Stimulated activated CD4-positive, alpha-beta T cell treated with anti-CD3 and anti-CD28 coated beads, Interleukin-1b, Interleukin-23, amount 100 ng/mL, for 24 hours (primary cell): ENCODE measurements at regions not wholly inside any gene's neighbourhood (a gene's known extent, or its start where the extent isn't known, plus 50 kb on each side); places are given as distances from the start of the nearest gene placed in this dataset.
"Not testable (repeated sequence)": the region's sequence is repeated elsewhere in the genome, so short reads cannot be mapped to it uniquely, and the experiment has no call there.

Experiments
- DNase-seq, 4 experiments: peaks; one replicate each; pipeline ENCODE4 v3.0.0-alpha.2; 2020; ENCODE audit warnings: low read depth in 4 of 4, low spot score in 1 of 4

- no peak for DNase-seq
These were observed 72.2 kb downstream of the SERINC2 start for GRCh38 chr1:31485166-31485565.

- DNase-seq: no peak
These were observed 74.1 kb downstream of the SERINC2 start for GRCh38 chr1:31487143-31487542.

- no peak for DNase-seq
These were observed 74.8 kb downstream of the SERINC2 start for GRCh38 chr1:31487721-31488293.

- DNase-seq: no peak
These were observed 75.5 kb downstream of the SERINC2 start for GRCh38 chr1:31488528-31488927.

GRCh38 chr1:31489575-31489974, 76.6 kb downstream of the SERINC2 start:
- not testable (repeated sequence) for DNase-seq

- not testable (repeated sequence) for DNase-seq
These were observed 77.6 kb downstream of the SERINC2 start for GRCh38 chr1:31490596-31490995.

GRCh38 chr1:31495351-31495750, 81.0 kb upstream of the TINAGL1 start:
- not testable (repeated sequence) for DNase-seq

GRCh38 chr1:31495770-31496169, 80.5 kb upstream of the TINAGL1 start:
- not testable (repeated sequence) for DNase-seq

GRCh38 chr1:31497601-31498000, 78.7 kb upstream of the TINAGL1 start:
- DNase-seq: no peak

GRCh38 chr1:31498376-31499040, 77.8 kb upstream of the TINAGL1 start:
- DNase-seq: no peak

- DNase-seq: no peak
These were observed 74.8 kb upstream of the TINAGL1 start for GRCh38 chr1:31501505-31501904.

GRCh38 chr1:31502253-31502652, 74.1 kb upstream of the TINAGL1 start:
- DNase-seq: no peak

GRCh38 chr1:31502926-31503511, 73.3 kb upstream of the TINAGL1 start:
- no peak for DNase-seq

GRCh38 chr1:31503570-31503969, 72.7 kb upstream of the TINAGL1 start:
- no peak for DNase-seq

GRCh38 chr1:31504001-31504400, 72.3 kb upstream of the TINAGL1 start:
- no peak for DNase-seq

GRCh38 chr1:31505911-31506497, 70.3 kb upstream of the TINAGL1 start:
- DNase-seq: peak in 1 of 4 experiments; percentile 5

GRCh38 chr1:31507221-31507620, 69.1 kb upstream of the TINAGL1 start:
- no peak for DNase-seq

- no peak for DNase-seq
These were observed 68.4 kb upstream of the TINAGL1 start for GRCh38 chr1:31507676-31508530.

GRCh38 chr1:31509124-31510072, 66.9 kb upstream of the TINAGL1 start:
- DNase-seq: no peak

- no peak for DNase-seq
These were observed 66.0 kb upstream of the TINAGL1 start for GRCh38 chr1:31510304-31510703.
